HEK293T (cell line): ENCODE measurements at regions not wholly inside any gene's neighbourhood (a gene's known extent, or its start where the extent isn't known, plus 50 kb on each side); places are given as distances from the start of the nearest gene placed in this dataset.

ENCODE experiments used
- CTCF ChIA-PET: fragments of 350-600 bp; formaldehyde crosslinking; extraction: SDS; loops from one replicate; lab custom pipeline; 2021; ENCODE audit warnings: antibody characterized with exemption, inconsistent platforms; lab: Yijun Ruan, JAX
- POLR2A ChIA-PET: fragments of 350-600 bp; formaldehyde crosslinking; extraction: SDS; loops from one replicate; lab custom pipeline; 2020; ENCODE audit warnings: antibody characterized with exemption, inconsistent platforms; lab: Yijun Ruan, JAX
- DNase-seq: peaks from one replicate; pipeline ENCODE4 v3.0.0; 2012; ENCODE audit warnings: mixed read lengths; ENCODE audit errors: extremely low spot score
- ARNT ChIP-seq: fragments of 450-650 bp; IDR thresholded peaks from 2 replicates; pipeline ENCODE4 v1.6.1; 2017; ENCODE audit warnings: mild to moderate bottlenecking
- BHLHE40 ChIP-seq: fragments of 450-650 bp; IDR thresholded peaks from 2 replicates; pipeline ENCODE4 v1.6.1; 2016; ENCODE audit warnings: mild to moderate bottlenecking, moderate library complexity, borderline replicate concordance
- CTBP1 ChIP-seq: fragments of 450-650 bp; IDR thresholded peaks from 2 replicates; pipeline ENCODE4 v1.6.1; 2016; ENCODE audit warnings: borderline replicate concordance
- ELF4 ChIP-seq: fragments of 450-650 bp; IDR thresholded peaks from 2 replicates; pipeline ENCODE4 v1.6.1; 2017; ENCODE audit warnings: antibody characterized with exemption
- FOXA1 ChIP-seq: fragments of 450-650 bp; IDR thresholded peaks from 2 replicates; pipeline ENCODE4 v1.6.1; 2016; ENCODE audit warnings: mild to moderate bottlenecking
- FOXK2 ChIP-seq: fragments of 450-650 bp; IDR thresholded peaks from 2 replicates; pipeline ENCODE4 v1.6.1; 2016; ENCODE audit warnings: mild to moderate bottlenecking
- FOXM1 ChIP-seq: fragments of 450-650 bp; IDR thresholded peaks from 2 replicates; pipeline ENCODE4 v1.6.1; 2017; ENCODE audit warnings: mild to moderate bottlenecking, borderline replicate concordance
- HDGF ChIP-seq: fragments of 450-650 bp; IDR thresholded peaks from 2 replicates; pipeline ENCODE4 v1.6.1; 2017; ENCODE audit warnings: antibody characterized with exemption, borderline replicate concordance
- L3MBTL2 ChIP-seq: fragments of 450-650 bp; conservative IDR thresholded peaks from 2 replicates; pipeline ENCODE4 v1.6.1; 2016; ENCODE audit warnings: mild to moderate bottlenecking
- LEF1 ChIP-seq: fragments of 450-650 bp; IDR thresholded peaks from 2 replicates; pipeline ENCODE4 v1.6.1; 2017; ENCODE audit warnings: mild to moderate bottlenecking, borderline replicate concordance
- NFRKB ChIP-seq: fragments of 450-650 bp; IDR thresholded peaks from 2 replicates; pipeline ENCODE4 v1.6.1; 2016; ENCODE audit warnings: mild to moderate bottlenecking, moderate library complexity
- SP1 ChIP-seq: fragments of 450-650 bp; IDR thresholded peaks from 2 replicates; pipeline ENCODE4 v1.6.1; 2017
- SUZ12 ChIP-seq: fragments of 450-650 bp; IDR thresholded peaks from 2 replicates; pipeline ENCODE4 v1.6.1; 2016; ENCODE audit warnings: mild to moderate bottlenecking
- TARDBP ChIP-seq: fragments of 450-650 bp; IDR thresholded peaks from 2 replicates; pipeline ENCODE4 v1.6.1; 2016
- ZNF384 ChIP-seq: fragments of 450-650 bp; IDR thresholded peaks from 2 replicates; pipeline ENCODE4 v1.6.1; 2016
- TF ChIP-seq, protein P1 (sequence below): fragments of 450-650 bp; IDR thresholded peaks from 2 replicates; pipeline ENCODE4 v1.6.1; 2016

- CTCF ChIA-PET, result no interaction called here
- DNase-seq, result no peak
- POLR2A ChIA-PET, result no interaction called here
- no peak for TF ChIP-seq SP1
- TF ChIP-seq FOXK2, result no peak
- TF ChIP-seq SUZ12, result no peak
- no peak for TF ChIP-seq FOXA1
- no peak for TF ChIP-seq HDGF
- TF ChIP-seq ARNT, result no peak
- TF ChIP-seq L3MBTL2, result no peak
- TF ChIP-seq LEF1, result no peak
- TF ChIP-seq, protein P1, sequence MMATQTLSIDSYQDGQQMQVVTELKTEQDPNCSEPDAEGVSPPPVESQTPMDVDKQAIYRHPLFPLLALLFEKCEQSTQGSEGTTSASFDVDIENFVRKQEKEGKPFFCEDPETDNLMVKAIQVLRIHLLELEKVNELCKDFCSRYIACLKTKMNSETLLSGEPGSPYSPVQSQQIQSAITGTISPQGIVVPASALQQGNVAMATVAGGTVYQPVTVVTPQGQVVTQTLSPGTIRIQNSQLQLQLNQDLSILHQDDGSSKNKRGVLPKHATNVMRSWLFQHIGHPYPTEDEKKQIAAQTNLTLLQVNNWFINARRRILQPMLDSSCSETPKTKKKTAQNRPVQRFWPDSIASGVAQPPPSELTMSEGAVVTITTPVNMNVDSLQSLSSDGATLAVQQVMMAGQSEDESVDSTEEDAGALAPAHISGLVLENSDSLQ, result no peak
- TF ChIP-seq NFRKB, result no peak
- no peak for TF ChIP-seq ZNF384
- no peak for TF ChIP-seq ELF4
- no peak for TF ChIP-seq TARDBP
Observed at GRCh38 chr14:39857376-39858055, 425.3 kb upstream of the FBXO33 start.

GRCh38 chr14:39853441-39853840 is 421.2 kb upstream of the FBXO33 start:
- DNase-seq, result no peak
- CTCF ChIA-PET, result no interaction called here
- POLR2A ChIA-PET, result no interaction called here
- no peak for TF ChIP-seq BHLHE40
- no peak for TF ChIP-seq NFRKB
- no peak for TF ChIP-seq ZNF384
- TF ChIP-seq, protein P1, result no peak
- TF ChIP-seq HDGF, result no peak
- TF ChIP-seq LEF1, result no peak
- TF ChIP-seq ARNT, result no peak
- TF ChIP-seq FOXK2, result no peak
- no peak for TF ChIP-seq FOXM1
- no peak for TF ChIP-seq CTBP1
- TF ChIP-seq SP1, result no peak
- TF ChIP-seq SUZ12, result no peak
- TF ChIP-seq ELF4, result no peak
- TF ChIP-seq TARDBP, result no peak
- TF ChIP-seq FOXA1, result no peak
- no peak for TF ChIP-seq L3MBTL2

GRCh38 chr14:39851202-39851601 is 419.0 kb upstream of the FBXO33 start:
- ChIA-PET POLR2A (no interaction called here), CTCF (no interaction called here)
- no peak for DNase-seq
- TF ChIP-seq ZNF384, result no peak
- no peak for TF ChIP-seq LEF1
- TF ChIP-seq L3MBTL2, result no peak
- TF ChIP-seq BHLHE40, result no peak
- no peak for TF ChIP-seq NFRKB
- no peak for TF ChIP-seq FOXM1
- no peak for TF ChIP-seq CTBP1
- no peak for TF ChIP-seq SUZ12
- no peak for TF ChIP-seq TARDBP
- TF ChIP-seq SP1, result no peak
- no peak for TF ChIP-seq FOXA1
- TF ChIP-seq, protein P1, result no peak
- no peak for TF ChIP-seq ELF4
- TF ChIP-seq ARNT, result no peak
- no peak for TF ChIP-seq FOXK2

DNA sequence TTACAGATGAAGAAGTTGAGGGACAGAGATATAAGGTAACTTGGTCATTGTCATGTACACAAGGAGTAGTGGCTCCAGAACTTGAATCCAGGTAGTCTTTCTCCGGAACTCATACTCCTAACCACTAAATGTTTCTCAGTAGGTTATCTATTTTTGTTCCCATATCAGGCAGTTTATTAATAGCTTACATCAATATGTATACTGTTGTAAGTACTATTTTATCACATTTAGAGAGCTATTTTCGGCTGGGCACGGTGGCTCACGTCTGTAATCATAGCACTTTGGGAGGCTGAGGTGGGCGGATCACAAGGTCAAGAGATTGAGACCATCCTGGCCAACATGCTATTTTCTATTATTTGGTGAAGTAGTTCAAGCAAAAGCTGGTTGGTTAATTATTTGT is 415.6 kb upstream of the FBXO33 start:
- CTCF ChIA-PET, result no interaction called here
- POLR2A ChIA-PET, result no interaction called here
- TF ChIP-seq FOXK2 (no peak), FOXM1 (no peak), ZNF384 (no peak), HDGF (no peak), NFRKB (no peak), ELF4 (no peak), BHLHE40 (no peak), FOXA1 (no peak), L3MBTL2 (no peak), CTBP1 (no peak), TARDBP (no peak), SUZ12 (no peak), SP1 (no peak), LEF1 (no peak), ARNT (no peak)
- TF ChIP-seq, protein P1, result no peak

GRCh38 chr14:39847194-39847593 is 415.0 kb upstream of the FBXO33 start:
- POLR2A ChIA-PET, result no interaction called here
- CTCF ChIA-PET, result interaction anchor here (0.6 kb wide), 1 partner anchor 1635 kb away, joined by 3 read pairs; no protein-coding TSS in a partner anchor
- DNase-seq, result no peak
- no peak for TF ChIP-seq LEF1
- TF ChIP-seq, protein P1, result no peak
- no peak for TF ChIP-seq ELF4
- TF ChIP-seq L3MBTL2, result no peak
- TF ChIP-seq SUZ12, result no peak
- TF ChIP-seq FOXM1, result no peak
- TF ChIP-seq HDGF, result no peak
- no peak for TF ChIP-seq ARNT
- no peak for TF ChIP-seq FOXK2
- TF ChIP-seq SP1, result no peak
- TF ChIP-seq TARDBP, result no peak
- TF ChIP-seq ZNF384, result no peak
- TF ChIP-seq FOXA1, result no peak
- TF ChIP-seq NFRKB, result no peak
- no peak for TF ChIP-seq BHLHE40
- TF ChIP-seq CTBP1, result no peak

More for the DNA sequence above, 415.6 kb upstream of the FBXO33 start:
- no peak for DNase-seq
